Head of caudate nucleus (tissue), 42 donors: ENCODE measurements at regions not wholly inside any gene's neighbourhood (a gene's known extent, or its start where the extent isn't known, plus 50 kb on each side); places are given as distances from the start of the nearest gene placed in this dataset.
A peak's percentile ranks its signal among the peaks of the same experiment; 100 is the strongest.
"Not testable (repeated sequence)": the region's sequence is repeated elsewhere in the genome, so short reads cannot be mapped to it uniquely, and the experiment has no call there.

Experiments
- DNase-seq, 42 donors: peaks; one replicate each; pipeline versions ENCODE4 v3.0.0 to v3.0.0-alpha.2; 2020 to 2021; ENCODE audit warnings: mixed read lengths in 7 of 42
- intact Hi-C: fragments of 100-400 bp; cut with DNase I; formaldehyde crosslinking; loops from one replicate; pipeline ENCODE4 v1.15.0; 2022

DNA sequence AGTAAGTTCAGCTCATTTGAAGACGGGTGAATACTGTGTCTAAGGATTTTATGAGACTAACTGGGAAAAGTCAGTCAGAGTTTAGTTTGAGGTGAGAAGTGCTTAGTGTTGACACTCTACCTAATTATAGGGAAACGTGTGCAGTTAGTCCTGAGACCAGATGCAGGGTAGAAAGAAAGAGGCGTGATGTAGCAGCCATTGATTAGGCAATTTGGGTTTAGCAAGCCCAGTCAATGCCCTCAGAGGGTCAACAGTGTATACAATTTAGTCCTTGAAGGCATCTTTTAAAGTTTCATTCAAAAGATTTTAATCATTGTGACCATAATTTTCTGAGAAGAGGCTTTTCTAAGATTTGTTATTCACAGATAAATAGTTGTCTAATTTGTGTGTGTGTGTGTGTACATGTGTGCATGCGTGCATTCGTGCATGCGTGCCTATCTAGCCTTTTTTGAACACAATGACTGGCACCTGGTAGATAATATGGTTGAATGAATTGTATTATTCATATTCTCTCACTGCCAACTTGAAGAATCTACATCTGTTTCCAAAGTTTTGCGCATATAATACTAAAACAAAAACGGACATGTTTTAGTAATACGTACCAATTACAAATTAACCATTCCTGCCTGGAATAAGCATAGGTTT, 332.9 kb downstream of the SRGAP2C start:
- intact Hi-C loops, result no loop called here
- DNase-seq, result no peak

DNA sequence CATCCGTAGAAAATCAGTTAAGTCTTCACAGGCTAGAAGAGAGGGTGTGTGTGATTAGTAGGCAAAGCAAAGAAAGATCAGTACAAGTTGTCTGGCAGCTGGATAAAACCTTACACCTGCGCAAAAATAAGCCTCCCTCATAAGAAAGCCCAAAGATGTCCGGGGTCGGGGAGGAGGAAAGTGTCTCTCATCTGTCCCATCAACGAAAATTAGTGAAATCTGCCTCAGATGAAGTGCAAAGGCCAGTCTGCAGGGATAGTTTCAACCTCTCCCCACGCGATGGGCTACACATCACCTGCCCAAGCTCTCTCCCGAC, 333.9 kb downstream of the SRGAP2C start:
- peak in 1 of 42 donors; percentile 4 for DNase-seq
- intact Hi-C loops, result no loop called here

DNA sequence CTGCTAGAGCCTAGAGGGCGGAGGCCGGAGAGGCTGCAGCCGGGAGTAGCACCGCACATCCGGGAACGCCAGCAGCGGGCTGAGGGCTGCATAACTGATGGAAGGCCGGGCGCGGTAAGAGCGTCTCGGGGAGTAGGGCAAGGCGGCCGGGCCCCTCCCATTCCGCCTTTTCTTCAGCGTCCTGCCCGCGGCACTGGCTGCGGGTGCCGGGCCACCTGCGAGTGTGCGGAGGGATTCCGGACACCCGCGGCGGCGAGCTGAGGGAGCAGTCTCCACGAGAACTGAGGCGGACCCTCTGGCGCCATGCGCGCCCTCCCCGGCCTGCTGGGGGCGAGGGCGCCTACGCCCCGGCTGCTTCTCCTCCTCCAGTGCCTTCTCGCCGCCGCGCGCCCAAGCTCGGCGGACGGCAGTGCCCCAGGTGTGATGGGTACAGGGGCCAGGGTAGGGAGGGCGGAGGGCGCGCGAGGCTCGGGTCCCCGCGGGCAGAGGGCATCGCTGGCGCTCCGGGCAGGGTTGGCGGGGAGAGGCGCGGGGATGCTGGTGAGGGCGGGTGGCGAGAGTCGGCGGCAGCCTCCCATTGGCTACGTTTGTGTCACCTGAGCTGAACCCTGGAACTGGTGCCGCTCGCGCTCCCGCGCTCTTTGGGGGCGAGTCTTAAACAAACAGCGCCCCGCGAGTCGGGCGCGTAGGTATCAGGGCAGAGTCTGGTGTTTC, 334.4 kb downstream of the SRGAP2C start:
- intact Hi-C loops, result no loop called here
- peak; percentile 60 to 94 (median 86) for DNase-seq

DNA sequence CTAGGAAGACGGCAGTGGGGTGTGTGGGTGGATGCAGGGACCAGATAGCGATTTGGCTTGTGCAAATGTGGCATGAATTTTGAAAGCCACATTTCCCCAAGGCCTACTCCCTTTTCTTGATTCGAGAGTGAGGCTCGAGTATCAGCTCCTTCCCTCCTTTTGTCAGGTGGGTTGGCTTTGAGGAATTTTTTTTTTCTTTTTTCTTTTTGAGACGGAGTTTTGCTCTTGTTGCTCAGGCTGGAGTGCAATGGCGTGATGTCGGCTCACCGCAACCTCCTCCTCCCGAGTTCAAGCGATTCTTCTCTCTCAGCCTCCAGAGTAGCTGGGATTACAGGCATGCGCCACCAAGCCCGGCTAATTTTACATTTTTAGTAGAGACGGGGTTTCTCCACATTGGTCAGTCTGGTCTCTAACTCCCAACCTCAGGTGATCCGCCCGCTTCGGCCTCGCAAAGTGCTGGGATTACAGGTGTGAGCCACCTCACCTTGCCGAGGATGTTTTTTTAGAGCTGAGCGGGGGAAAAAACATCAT, 335.0 kb downstream of the SRGAP2C start:
- intact Hi-C loops, result not testable (repeated sequence)
- peak in 4 of 42 donors; percentile 6 to 29 (median 14) for DNase-seq

DNA sequence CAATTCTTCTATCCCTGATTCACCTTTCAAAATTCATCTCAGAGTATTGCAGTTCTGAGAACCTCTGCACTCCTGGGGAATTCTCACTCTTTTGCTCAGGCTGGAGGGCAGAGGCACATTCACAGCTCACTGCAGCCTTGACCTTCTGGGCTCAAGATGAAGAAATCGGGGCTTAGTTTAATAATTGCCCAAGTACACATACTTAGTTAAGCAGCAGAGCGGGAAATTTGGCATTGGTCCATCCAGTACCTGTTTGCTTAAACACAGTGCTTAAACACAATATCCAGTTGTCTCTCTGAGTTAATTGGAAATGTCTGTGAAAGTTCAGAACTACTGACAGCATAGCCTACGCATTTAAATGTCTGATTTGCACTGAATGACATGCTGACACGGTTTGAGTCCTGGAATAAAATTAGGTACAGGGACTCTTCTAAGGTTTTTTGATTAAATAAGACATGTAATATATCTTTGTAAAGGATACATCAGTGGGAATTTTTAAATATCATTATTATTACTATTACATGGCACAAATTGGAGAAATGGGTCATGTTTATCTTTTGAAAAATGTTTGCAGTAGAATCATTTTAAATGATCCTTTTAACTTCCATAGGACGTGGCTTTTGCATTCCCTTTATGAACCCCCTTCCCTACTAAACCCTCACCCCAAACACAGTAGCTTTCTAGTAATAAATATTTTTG, 337.4 kb downstream of the SRGAP2C start:
- DNase-seq, result no peak
- intact Hi-C loops, result no loop called here

DNA sequence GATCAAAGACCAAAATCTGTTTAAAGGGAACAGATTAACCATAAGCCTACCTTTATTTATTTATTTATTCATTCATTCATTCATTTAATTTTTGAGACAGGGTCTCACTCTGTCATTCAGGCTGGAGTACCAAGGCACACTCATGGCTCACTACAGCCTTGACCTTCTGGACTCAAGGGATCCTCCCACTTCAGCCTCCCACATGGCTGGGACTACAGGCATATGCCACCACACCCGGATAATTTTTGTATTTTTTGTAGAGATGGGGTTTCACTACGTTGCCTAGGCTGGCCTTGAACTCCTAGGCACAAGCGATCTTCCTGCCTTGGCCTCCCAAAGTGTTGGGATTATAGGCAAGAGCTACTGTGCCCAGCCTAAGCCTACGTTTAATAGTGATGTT, 338.3 kb downstream of the SRGAP2C start:
- intact Hi-C loops, DNase-seq: not testable (repeated sequence)

DNA sequence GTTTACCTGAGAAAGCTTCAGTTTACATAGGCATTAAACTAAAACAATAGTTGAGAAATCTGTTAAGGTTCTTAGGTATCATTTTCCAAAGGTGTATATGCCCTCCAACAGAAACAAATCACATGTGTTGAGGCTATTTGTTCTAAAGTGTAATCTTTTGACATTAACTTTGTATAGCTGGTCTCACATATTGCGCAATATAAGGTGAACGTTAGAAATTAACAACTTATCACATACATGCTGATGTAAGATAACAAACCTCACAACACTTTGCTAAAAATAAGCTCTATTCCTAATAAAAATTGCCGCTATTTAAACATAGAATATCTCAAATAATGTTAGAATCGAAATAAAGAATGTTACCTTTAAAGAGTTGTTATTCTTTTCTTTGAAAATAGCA, 340.6 kb downstream of the SRGAP2C start:
- no peak for DNase-seq
- intact Hi-C loops, result no loop called here

DNA sequence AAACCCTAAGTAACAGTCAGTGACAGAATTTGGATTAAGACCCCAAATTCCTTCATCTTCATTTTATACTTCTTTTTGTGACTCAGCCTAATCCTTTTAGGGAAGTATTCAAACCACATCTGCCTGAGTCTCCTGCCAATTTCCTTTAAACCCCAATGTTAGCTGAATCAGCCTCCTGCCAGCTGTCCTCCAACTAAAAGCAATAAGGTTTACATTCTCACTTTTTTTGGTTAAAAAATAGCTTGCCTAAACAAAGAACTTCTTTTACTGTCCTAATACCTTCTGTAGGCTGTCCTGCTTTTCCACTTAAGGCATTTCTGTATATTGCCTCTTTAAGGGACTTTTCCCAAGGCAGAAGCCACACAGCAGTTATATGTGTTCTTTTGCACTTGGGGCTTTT, 344.2 kb downstream of the SRGAP2C start:
- intact Hi-C loops, DNase-seq: not testable (repeated sequence)

DNA sequence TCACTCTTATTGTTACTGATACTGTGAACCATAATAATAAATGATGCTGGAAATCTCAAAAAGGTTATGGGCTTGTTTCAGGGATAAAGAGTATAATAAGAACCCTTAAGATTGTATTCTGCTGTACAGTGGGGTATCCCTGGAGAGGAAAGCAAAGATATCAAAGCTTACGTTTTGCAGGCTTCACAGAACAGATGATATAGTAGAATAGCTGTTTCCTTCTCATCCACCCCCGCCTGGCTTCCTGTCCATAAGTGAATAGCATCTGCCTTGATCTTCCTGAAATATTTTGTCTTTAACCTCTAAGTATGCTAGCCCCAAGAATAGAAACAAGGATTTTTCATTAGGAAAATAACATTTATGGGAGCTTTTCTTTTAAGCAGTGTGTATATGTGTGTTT, 345.3 kb downstream of the SRGAP2C start:
- DNase-seq, intact Hi-C loops: not testable (repeated sequence)

DNA sequence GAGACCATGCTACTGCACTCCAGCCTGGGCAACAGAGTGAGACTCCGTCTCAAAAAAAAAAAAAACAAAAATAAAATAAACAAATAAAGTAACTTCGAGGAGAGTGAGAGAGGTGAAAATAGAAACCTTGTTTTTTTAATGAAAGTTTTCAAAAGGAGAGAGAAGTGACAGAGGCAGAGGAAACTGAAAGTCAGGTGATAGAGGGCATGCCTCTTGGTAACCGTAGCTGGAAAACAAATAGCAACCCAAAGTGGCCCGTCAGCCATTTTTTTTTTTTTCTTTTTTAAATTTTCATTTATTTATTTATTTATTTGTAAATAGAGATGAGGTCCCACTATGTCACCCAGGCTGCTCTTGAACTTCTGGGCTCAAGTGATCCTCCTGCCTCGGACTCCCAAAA, 347.0 kb downstream of the SRGAP2C start:
- DNase-seq, intact Hi-C loops: not testable (repeated sequence)

DNA sequence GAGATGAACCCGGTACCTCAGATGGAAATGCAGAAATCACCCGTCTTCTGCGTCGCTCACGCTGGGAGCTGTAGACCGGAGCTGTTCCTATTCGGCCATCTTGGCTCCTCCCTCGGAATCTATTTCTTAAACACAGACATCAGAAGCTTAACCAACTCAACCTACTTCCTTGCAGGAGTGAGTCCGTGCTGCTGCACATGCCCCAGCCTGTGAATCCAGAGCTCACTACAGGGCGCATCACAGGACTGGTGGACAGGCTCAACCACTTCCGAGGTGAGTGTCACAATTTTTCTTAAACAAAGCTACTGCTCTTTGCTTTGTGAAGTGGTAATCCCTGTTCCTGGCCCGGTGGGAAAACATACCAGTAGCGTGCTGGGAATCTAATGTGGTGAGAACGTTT, 353.4 kb downstream of the SRGAP2C start:
- intact Hi-C loops, DNase-seq: not testable (repeated sequence)

DNA sequence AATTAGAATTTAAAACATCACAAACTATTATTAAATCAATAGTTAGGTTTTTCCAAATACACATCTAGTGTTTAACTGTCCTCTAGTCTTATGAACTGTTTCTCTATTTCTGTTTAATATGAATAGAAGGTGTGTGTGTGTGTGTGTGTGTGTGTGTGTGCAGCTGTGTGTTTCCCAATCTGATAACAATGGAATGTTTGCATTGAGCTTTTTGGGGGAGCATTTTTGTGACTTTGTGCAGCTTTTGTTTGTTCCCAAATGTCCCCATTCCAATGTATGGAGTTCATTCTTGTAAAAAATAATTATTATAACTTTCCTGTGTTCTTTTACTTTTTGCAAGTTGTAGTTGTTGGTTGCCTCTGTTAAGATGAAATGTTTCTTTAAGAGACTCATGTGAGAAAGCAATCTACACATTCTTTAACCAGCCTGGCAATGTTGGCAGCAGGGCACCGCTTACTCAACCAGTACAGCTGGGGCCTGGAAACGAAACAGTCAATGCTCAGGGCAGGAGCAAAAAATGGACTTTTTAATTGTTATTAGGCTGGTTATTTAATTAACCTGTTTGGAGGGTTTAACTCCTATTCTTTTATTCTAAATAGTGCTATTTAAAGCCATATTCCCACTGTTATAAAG, 354.3 kb downstream of the SRGAP2C start:
- intact Hi-C loops, result no loop called here

DNA sequence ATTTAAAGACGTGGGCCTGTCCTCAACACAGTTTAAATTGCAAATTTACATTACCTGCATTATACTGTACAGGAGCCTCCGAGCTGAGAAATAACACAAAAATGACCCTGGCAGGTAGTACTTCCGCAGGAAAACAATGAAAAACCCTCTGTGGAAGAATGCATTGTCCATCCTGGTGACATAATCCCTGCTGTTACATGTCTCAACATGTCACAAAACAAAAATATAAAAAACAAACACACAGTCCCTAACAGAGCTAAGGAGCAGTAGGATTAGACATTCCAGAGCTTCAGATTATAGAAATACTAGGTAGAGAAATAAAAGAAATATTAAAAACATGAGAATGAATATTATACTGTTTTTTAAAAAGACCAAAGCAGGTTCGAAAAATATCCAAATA, 359.2 kb downstream of the SRGAP2C start:
- intact Hi-C loops, DNase-seq: not testable (repeated sequence)

More for the DNA sequence above, 354.3 kb downstream of the SRGAP2C start:
- DNase-seq, result no peak

DNA sequence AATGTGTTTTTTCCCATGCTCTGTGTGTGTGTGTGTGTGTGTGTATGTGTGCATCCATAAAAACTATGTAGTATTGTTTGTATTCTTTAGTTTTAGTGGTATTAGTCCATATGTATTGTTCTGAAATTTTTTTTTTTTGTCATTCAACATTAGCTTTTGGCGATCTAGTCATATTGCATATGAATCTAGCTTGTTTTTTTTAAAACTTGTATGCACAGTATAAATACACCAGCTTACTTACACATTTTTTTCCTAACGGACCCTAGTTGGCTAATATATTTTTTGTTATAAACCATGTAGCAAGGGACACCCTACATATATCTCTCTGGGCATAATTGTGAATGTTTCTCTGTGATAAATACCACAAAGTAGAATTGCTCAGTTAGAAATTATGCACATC, 359.7 kb downstream of the SRGAP2C start:
- no peak for DNase-seq
- intact Hi-C loops, result no loop called here

DNA sequence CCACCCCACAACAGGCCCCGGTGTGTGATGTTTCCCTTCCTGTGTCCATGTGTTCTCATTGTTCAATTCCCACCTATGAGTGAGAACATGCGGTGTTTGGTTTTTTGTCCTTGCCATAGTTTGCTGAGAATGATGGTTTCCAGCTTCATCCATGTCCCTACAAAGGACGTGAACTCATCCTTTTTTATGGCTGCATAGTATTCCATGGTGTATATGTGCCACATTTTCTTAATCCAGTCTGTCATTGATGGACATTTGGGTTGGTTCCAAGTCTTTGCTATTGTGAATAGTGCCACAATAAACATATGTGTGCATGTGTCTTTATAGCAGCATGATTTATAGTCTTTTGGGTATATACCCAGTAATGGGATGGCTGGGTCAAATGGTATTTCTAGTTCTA, 361.1 kb downstream of the SRGAP2C start:
- DNase-seq, intact Hi-C loops: not testable (repeated sequence)

DNA sequence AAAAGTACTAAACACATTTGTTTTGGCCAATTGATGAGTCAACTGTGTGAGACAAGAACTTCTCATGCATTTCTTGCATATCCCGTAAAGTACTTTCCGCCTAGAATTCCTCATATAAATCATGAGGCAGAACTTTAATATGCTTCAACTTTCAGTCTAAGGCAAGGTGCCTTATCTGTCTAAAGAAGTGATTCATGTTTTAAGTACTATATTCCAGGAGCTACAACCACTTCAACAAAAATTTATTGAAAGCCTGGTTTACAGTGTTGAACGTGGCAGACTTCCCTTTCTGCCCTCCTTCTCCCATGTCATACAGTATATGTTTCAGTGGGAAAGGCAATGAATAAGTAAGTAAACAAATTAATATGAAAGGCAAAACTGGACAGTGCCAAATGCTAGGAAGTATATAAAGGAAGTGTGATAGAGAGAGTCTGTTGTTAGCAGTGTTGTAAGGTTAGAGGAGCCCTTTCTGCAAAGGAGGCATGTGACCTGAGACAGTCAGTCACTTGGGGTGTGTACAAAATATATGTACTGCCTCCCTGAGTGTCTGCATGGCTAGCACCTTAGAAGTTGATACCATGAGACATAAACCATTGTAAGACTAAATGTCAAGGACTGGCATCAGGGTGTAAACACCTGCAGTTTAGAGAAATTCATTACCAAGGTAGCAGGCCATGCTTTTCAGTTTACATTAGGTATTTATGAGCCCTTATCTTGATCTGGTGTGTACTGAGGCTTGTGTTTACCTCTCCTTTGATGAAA, 362.2 kb downstream of the SRGAP2C start:
- intact Hi-C loops, result no loop called here
- no peak for DNase-seq

DNA sequence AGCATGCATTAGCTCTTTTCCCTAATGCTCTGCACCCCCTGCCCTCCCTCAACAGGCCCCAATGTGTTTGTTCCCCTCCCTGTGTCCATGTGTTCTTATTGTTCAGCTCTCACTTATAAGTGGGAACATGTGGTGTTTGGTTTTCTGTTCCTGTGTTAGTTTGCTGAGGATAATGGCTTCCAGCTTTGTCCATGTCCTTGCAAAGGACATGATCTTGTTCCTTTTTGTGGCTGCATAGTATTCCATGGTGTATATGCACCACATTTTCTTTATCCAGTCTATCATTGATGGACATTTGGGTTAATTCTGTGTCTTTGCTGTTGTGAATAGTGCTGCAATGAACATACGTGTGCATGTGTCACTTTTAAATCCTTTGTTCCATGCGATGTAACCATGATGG, 363.0 kb downstream of the SRGAP2C start:
- DNase-seq, intact Hi-C loops: not testable (repeated sequence)

DNA sequence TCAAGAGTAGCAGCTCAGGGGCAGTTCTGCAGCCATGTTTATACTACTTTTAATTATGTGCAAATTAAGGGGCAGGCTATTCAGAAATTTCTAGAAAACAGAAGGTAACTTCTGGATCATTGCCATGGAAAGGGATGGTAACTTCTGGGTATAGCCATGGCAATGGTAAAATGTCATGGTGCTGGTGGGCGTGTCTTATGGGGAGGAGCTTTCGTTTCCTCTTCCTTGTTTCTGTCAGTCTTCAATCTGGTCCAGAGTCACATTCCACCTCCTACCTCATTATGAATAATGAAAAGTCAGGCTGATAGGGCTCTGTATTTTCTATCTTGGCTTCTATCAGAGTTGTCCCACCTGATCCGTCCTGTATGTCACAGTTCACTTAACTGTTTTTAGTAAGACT, 366.0 kb downstream of the SRGAP2C start:
- intact Hi-C loops, DNase-seq: not testable (repeated sequence)

DNA sequence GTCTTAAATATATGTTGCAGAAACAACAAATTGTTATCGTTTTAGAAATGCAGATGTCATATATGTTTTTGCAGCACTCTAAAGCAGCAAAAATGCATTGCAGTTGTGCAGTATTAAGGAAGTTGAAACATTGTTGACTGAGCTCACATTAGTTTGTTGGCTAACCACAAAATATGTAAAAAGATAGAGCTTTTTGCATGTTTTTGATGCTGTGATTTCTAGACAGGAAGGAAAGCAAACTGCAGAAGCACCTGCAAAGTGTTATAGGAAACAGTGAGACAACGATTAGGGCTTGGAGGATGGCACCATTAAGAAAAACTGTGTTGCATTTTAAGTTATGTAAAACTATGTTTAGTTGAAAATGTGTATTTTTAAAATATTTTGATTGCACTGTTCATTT, 366.7 kb downstream of the SRGAP2C start:
- intact Hi-C loops, DNase-seq: not testable (repeated sequence)
